Fibroblast of the aortic adventitia (primary cell): ENCODE measurements at regions not wholly inside any gene's neighbourhood (a gene's known extent, or its start where the extent isn't known, plus 50 kb on each side); places are given as distances from the start of the nearest gene placed in this dataset.
"Not testable (repeated sequence)": the region's sequence is repeated elsewhere in the genome, so short reads cannot be mapped to it uniquely, and the experiment has no call there.

Experiments
- DNase-seq: peaks from one replicate; pipeline ENCODE4 v3.0.0-alpha.2; 2010; ENCODE audit warnings: low read depth
- H3K4me3 ChIP-seq: 2 replicates; pipeline ENCODE4 v1.5.1; 2011; ENCODE audit warnings: low read depth, mild to moderate bottlenecking, control low read depth, low read length, moderate library complexity
- CTCF ChIP-seq: IDR thresholded peaks from 2 replicates; pipeline ENCODE4 v1.5.1; 2011; ENCODE audit warnings: mild to moderate bottlenecking, low read length, control low read depth, inconsistent platforms; ENCODE audit not compliant: insufficient read depth

DNA sequence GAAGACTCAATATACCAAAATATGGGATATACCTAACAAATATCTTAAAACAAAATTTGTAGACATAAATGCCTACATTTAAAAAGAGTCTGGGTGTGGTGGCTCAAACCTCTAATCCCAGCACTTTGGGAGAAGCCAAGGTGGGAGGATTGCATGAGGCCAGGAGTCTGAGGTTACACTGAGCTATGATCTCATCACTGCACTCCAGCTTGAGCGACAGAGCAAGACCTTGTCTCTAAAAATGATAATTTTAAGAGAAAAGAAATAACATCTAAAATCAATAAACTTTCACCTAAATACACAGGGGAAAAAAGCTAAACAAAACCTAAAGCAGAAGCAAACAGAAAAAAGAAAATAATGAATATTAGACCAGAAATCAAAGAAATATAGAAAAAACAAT is 102.7 kb upstream of the PBX1 start:
- TF ChIP-seq CTCF = no peak
- H3K4me3 ChIP-seq = no peak overlapping the region
- no peak for DNase-seq

DNA sequence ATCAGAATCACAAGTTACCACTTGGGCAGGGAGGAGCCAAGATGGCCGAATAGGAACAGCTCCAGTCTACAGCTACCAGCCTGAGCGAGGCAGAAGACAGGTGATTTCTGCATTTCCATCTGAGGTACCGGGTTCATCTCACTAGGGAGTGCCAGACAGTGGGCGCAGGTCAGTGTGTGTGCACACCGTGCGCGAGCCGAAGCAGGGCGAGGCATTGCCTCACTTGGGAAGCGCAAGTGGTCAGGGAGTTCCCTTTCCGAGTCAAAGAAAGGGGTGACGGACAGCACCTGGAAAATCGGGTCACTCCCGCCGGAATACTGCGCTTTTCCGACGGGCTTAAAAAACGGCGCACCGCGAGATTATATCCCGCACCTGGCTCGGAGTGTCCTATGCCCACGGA is 99.8 kb upstream of the PBX1 start:
- DNase-seq, H3K4me3 ChIP-seq: not testable (repeated sequence)

- DNase-seq = no peak
- no peak overlapping the region for H3K4me3 ChIP-seq
- TF ChIP-seq CTCF = no peak
Measured at GRCh38 chr1:164466001-164466421, 93.0 kb upstream of the PBX1 start.

- no peak overlapping the region for H3K4me3 ChIP-seq
- TF ChIP-seq CTCF = no peak
- no peak for DNase-seq
Measured at GRCh38 chr1:164466429-164466828, 92.6 kb upstream of the PBX1 start.

DNA sequence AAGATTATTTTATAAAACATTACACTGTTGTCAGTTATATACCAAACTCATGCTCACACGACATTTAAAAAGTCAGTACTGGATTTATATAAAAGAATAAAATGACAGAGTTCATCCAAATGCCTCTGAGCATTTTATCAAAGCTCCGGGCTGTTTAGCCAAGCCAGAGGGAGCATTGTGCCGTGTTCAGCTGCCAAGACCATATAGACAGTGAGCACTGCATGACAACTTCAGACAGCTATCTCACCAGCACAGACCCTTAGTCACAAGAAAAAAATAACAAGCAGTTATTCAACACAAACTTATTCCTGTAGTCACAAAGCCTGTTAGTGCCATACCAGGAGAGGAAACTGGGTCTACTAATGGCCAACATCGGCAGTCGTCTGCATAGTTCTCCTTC is 88.0 kb upstream of the PBX1 start:
- no peak overlapping the region for H3K4me3 ChIP-seq
- no peak for DNase-seq
- no peak for TF ChIP-seq CTCF

DNA sequence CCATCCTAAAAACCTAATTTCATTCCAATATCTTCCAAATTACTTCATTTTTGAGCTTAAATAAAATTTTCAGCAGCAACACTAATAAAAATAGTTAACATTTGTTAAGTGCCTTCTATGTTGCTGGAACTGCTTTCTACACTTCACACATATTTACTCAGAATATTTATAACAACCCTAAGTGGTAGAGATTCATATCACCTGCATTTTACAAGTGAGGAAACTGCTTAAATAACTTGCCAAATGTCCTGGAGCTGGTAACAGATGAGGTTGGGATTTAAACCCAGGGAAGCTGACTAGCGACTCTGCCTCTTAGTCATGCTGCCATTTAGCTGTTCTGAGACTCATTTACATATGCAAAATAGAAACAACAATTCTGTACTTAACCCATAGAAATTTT is 86.1 kb upstream of the PBX1 start:
- no peak overlapping the region for H3K4me3 ChIP-seq
- no peak for DNase-seq
- TF ChIP-seq CTCF = no peak

GRCh38 chr1:164473544-164473943 is 85.4 kb upstream of the PBX1 start:
- no peak overlapping the region for H3K4me3 ChIP-seq
- TF ChIP-seq CTCF = no peak
- no peak for DNase-seq
